Nephron (organoid): ENCODE measurements at regions not wholly inside any gene's neighbourhood (a gene's known extent, or its start where the extent isn't known, plus 50 kb on each side); places are given as distances from the start of the nearest gene placed in this dataset.
A peak's percentile ranks its signal among the peaks of the same experiment; 100 is the strongest.

ENCODE experiments used
- H3K27ac Mint-ChIP-seq, 3 experiments: 2 replicates each; pipeline ENCODE4 v1.8.0; 2020; ENCODE audit warnings: mixed read lengths in 3 of 3, mild to moderate bottlenecking in 2 of 3, moderate library complexity in 1 of 3
- H3K27me3 Mint-ChIP-seq: 2 replicates; pipeline ENCODE4 v1.8.0; 2021; ENCODE audit warnings: low read depth, mild to moderate bottlenecking, moderate library complexity, mixed read lengths
- H3K36me3 Mint-ChIP-seq: 2 replicates; pipeline ENCODE4 v1.8.0; 2020; ENCODE audit warnings: low read depth, mixed read lengths
- H3K4me1 Mint-ChIP-seq: 2 replicates; pipeline ENCODE4 v1.8.0; 2020; ENCODE audit warnings: mixed read lengths
- H3K4me3 Mint-ChIP-seq, 3 experiments: 2 replicates each; pipeline ENCODE4 v1.8.0; 2020; ENCODE audit warnings: mild to moderate bottlenecking in 3 of 3, mixed read lengths in 3 of 3, moderate library complexity in 2 of 3
- H3K9me3 Mint-ChIP-seq: 2 replicates; pipeline ENCODE4 v1.8.0; 2020; ENCODE audit warnings: mixed read lengths
- CTCF ChIP-seq, 3 experiments: fragments of 200-600 bp; sonication (generic); IDR thresholded peaks; one replicate each; pipeline ENCODE4 v1.5.0; 2021; ENCODE audit warnings: antibody characterized with exemption in 3 of 3; ENCODE audit not compliant: unreplicated experiment in 3 of 3

- Mint-ChIP-seq H3K27ac (no peak overlapping the region), H3K27me3 (peaks cover 10% of the 10 kb centered on the region), H3K36me3 (no peaks in the 10 kb centered on the region), H3K9me3 (no peaks in the 10 kb centered on the region), H3K4me1 (peaks cover 22% of the 10 kb centered on the region), H3K4me3 (no peak overlapping the region)
- TF ChIP-seq CTCF (IDR thresholded peaks at IDR 0.05; ENCODE audit: unreplicated experiment in 3 of 3): no peak
These were observed 139.0 kb upstream of the SH3BP4 start for GRCh38 chr2:234812851-234813250.

- H3K4me3 Mint-ChIP-seq: no peak overlapping the region
- no peaks in the 10 kb centered on the region for H3K36me3 Mint-ChIP-seq
- H3K27me3 Mint-ChIP-seq: peaks cover 12% of the 10 kb centered on the region
- peak overlapping the region in 2 of 3 experiments; percentile 17 to 65 for H3K27ac Mint-ChIP-seq
- H3K9me3 Mint-ChIP-seq: peaks cover 10% of the 10 kb centered on the region
- H3K4me1 Mint-ChIP-seq: peaks cover 7% of the 10 kb centered on the region
- TF ChIP-seq CTCF (IDR thresholded peaks at IDR 0.05; ENCODE audit: unreplicated experiment in 3 of 3): no peak
These were observed 142.9 kb upstream of the SH3BP4 start for GRCh38 chr2:234808907-234809306.

- Mint-ChIP-seq H3K36me3 (no peaks in the 10 kb centered on the region), H3K9me3 (peaks cover 10% of the 10 kb centered on the region), H3K4me3 (no peak overlapping the region), H3K27me3 (peaks cover 7% of the 10 kb centered on the region), H3K4me1 (peaks cover 5% of the 10 kb centered on the region), H3K27ac (no peak overlapping the region)
- no peak for TF ChIP-seq CTCF (IDR thresholded peaks at IDR 0.05; ENCODE audit: unreplicated experiment in 3 of 3)
These were observed 145.0 kb upstream of the SH3BP4 start for GRCh38 chr2:234806818-234807217.

GRCh38 chr2:234805836-234806235, 146.0 kb upstream of the SH3BP4 start:
- Mint-ChIP-seq H3K4me3 (no peak overlapping the region), H3K27me3 (peaks cover 4% of the 10 kb centered on the region), H3K27ac (no peak overlapping the region), H3K36me3 (no peaks in the 10 kb centered on the region), H3K4me1 (peaks cover 5% of the 10 kb centered on the region), H3K9me3 (peaks cover 10% of the 10 kb centered on the region)
- TF ChIP-seq CTCF (IDR thresholded peaks at IDR 0.05; ENCODE audit: unreplicated experiment in 3 of 3): no peak

- H3K4me1 Mint-ChIP-seq: peaks cover 5% of the 10 kb centered on the region
- peaks cover 8% of the 10 kb centered on the region for H3K27me3 Mint-ChIP-seq
- no peak for TF ChIP-seq CTCF (IDR thresholded peaks at IDR 0.05; ENCODE audit: unreplicated experiment in 3 of 3)
- no peak overlapping the region for H3K4me3 Mint-ChIP-seq
- no peak overlapping the region for H3K27ac Mint-ChIP-seq
- peaks cover 10% of the 10 kb centered on the region for H3K9me3 Mint-ChIP-seq
- no peaks in the 10 kb centered on the region for H3K36me3 Mint-ChIP-seq
These were observed 147.1 kb upstream of the SH3BP4 start for GRCh38 chr2:234804704-234805103.

- H3K9me3 Mint-ChIP-seq: peaks cover 10% of the 10 kb centered on the region
- H3K4me1 Mint-ChIP-seq: peaks cover 6% of the 10 kb centered on the region
- no peak overlapping the region for H3K4me3 Mint-ChIP-seq
- no peak for TF ChIP-seq CTCF (IDR thresholded peaks at IDR 0.05; ENCODE audit: unreplicated experiment in 3 of 3)
- peaks cover 23% of the 10 kb centered on the region for H3K27me3 Mint-ChIP-seq
- H3K36me3 Mint-ChIP-seq: no peaks in the 10 kb centered on the region
- no peak overlapping the region for H3K27ac Mint-ChIP-seq
These were observed 149.0 kb upstream of the SH3BP4 start for GRCh38 chr2:234802845-234803171.
